GM12875 (cell line): ENCODE measurements at regions not wholly inside any gene's neighbourhood (a gene's known extent, or its start where the extent isn't known, plus 50 kb on each side); places are given as distances from the start of the nearest gene placed in this dataset.

Experiments used
- H3K4me3 ChIP-seq: one replicate; pipeline ENCODE4 v1.5.1; 2011; ENCODE audit warnings: low read depth, low read length, control low read depth
- TF ChIP-seq, protein P1 (sequence below): IDR thresholded peaks from 2 replicates; pipeline ENCODE4 v1.5.1; 2011; ENCODE audit warnings: low read depth, mild to moderate bottlenecking, control low read depth, inconsistent platforms, low read length, moderate library complexity, borderline replicate concordance; ENCODE audit not compliant: insufficient read depth

DNA sequence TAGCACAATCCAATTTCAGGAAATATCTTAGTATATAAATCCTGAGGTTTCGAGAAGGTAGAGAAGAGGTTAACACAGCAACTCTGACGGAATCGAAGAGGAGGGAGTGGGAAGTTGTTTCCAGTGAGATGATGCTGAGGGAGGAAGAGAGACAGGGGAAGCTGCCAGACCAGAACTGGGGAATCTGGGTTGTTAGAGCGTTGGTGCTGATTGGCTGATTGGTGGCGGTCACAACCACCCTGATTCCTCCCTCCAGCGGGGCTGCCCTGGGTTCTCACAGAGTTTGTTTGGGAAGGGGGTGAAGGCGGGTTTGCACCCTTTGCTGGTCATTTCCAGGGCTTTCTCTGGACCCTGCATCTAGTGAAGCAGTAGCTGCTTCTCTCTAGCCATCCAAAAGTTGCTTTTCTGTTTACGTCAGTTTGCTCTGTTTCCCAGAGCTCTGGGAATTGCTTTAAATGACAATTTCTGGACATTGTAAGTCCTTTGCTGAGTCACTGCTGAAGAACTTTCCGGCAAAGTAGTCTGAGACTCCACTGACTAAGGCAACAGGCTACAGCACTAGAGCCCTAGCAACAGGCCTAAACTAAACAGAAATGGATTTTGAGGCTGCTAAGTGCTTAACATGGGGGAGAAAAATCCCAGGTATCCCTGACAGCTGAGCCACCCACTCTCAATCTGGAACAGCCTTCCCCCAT, 90.1 kb downstream of the TENT5C start:
- TF ChIP-seq, protein P1, sequence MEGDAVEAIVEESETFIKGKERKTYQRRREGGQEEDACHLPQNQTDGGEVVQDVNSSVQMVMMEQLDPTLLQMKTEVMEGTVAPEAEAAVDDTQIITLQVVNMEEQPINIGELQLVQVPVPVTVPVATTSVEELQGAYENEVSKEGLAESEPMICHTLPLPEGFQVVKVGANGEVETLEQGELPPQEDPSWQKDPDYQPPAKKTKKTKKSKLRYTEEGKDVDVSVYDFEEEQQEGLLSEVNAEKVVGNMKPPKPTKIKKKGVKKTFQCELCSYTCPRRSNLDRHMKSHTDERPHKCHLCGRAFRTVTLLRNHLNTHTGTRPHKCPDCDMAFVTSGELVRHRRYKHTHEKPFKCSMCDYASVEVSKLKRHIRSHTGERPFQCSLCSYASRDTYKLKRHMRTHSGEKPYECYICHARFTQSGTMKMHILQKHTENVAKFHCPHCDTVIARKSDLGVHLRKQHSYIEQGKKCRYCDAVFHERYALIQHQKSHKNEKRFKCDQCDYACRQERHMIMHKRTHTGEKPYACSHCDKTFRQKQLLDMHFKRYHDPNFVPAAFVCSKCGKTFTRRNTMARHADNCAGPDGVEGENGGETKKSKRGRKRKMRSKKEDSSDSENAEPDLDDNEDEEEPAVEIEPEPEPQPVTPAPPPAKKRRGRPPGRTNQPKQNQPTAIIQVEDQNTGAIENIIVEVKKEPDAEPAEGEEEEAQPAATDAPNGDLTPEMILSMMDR, result no peak
- H3K4me3 ChIP-seq, result no peak overlapping the region

DNA sequence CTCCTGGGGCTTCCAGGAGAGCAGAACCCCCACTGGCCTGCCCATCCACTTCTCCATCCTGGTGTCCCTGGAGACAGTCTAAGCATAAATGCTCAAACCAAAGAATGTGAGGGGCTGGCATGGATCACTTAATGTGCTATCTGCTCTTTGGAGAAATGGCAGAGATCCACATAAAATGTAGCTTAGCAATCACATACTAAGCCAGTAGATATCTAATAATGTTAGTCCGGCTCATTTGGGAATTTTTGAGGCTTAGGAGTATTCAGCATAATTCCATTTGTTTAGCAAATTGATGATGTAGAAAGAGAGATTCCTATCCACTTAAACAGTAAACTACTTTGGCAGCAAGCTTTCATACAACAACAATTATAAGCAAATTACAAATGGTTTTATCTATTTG, 90.7 kb downstream of the TENT5C start:
- no peak overlapping the region for H3K4me3 ChIP-seq
- TF ChIP-seq, protein P1, result no peak

DNA sequence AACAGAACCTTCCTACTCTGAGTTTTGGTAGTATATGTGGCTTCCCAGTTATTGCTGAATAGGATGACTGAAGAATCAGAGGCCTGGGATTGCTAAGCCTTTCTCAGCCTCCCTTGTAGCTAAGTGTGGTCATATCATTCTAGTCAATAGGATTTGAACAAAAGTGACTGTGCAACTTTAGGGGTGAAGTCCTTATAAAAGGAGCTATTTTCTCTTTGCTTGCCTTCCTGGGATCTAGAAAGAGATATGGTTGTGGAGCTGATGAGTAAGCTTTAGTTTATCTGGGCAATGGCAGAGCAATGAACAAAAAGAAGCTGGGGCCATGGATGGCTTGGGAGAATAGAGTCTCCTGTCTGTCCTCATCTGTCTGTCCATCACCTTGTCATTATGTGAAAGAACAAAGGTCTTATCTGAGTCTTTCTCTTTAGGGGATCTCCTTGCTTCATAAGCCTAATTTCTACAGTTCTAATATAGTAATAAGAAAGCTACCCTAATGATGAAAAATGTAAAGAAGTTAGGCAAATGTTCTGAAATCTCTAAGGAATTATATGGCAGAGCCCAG, 91.5 kb downstream of the TENT5C start:
- TF ChIP-seq, protein P1, result no peak
- no peak overlapping the region for H3K4me3 ChIP-seq

DNA sequence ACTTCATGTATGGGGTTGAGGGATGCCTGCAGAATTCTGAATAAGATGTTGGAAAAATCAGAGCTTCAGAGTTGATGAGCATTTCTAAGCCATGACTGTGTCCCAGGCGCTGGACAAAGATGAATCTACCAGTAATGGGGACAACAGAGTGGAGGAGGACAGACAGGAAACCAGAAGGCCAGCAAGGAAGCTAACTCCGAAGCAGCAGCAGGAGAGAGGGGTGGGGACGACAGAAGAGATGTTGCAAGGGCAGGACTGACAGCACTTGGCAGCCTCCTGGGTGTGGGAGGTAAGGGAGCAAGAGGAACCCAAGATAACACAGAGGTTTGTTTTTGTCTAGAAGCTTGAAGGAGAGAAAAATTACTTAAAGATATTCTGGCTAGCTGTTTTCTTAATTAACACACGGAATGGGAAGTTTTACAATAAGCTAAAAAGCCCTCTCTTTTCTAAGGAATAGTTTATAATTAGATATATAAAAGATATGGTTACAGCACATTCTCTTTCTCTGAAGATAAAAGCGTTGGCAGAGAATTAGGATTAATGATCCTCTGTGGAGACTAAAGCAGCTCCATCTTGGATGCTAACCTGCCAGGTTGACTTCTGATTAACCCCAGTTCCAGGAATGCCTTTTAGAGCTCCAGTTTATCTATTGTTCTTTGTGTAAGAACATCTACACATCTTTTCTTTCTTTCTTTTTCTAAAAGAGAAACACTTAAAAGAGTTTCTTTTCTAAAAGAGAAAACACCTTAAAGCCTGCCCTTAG, 92.7 kb downstream of the TENT5C start:
- TF ChIP-seq, protein P1, result no peak
- H3K4me3 ChIP-seq, result no peak overlapping the region

DNA sequence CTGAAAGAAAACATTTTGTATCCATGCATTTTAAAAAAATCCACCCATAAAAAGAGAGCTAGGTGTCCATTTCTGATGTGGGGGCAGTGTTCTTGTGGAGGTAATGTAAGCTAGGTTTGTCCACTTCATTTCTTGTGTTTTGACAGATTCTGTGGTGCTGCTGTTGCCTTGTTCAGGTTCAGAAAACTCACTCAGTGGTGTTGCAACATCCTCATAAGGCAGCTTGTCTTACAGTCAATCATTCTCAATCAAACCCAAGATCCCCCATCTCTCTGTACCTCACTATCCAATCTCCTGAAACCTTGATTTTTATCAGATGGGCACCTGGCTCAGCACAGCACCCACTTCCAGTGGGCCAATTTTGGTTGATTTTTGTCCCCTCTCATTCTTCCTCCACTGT, 94.1 kb downstream of the TENT5C start:
- TF ChIP-seq, protein P1, result no peak
- H3K4me3 ChIP-seq, result no peak overlapping the region

DNA sequence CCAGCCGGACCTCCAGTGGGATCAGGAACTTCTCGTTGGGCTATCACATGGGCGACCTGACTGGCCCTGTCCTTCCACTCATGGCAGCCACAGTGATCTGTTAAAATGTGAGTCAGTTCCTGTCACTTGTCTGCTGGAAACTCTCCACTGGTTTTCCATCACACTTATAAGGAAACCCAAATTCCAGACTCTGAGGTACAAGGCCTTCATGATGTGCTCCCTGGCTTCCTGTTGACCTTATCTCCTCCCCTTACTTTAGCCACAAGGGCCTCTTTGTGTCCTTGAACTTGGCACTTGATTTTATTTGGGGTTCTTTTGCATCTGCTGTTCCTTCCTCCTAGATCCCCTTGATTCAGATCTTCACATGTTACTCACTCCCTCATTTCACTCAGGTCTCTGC, 96.8 kb downstream of the TENT5C start:
- H3K4me3 ChIP-seq, result no peak overlapping the region
- TF ChIP-seq, protein P1, result no peak
